Endothelial cell of umbilical vein (primary cell): ENCODE measurements at regions not wholly inside any gene's neighbourhood (a gene's known extent, or its start where the extent isn't known, plus 50 kb on each side); places are given as distances from the start of the nearest gene placed in this dataset.
A peak's percentile ranks its signal among the peaks of the same experiment; 100 is the strongest.

ENCODE experiments used
- BruUV-seq: library from RNA; stranded (reverse); fragments of 400-500 nt; replicated peaks from 2 replicates; lab custom pipeline; 2021; lab: Mats Ljungman, UMichigan
- CTCF ChIA-PET: fragments of 300-600, 350-600 bp; sonication (Branson Sonifier 250); formaldehyde crosslinking; loops from one replicate; lab custom pipeline; 2021; ENCODE audit warnings: antibody characterized with exemption, inconsistent platforms; lab: Charles Lee
- POLR2A ChIA-PET: fragments of 300-600, 350-600 bp; sonication (Branson Sonifier 250); formaldehyde crosslinking; loops from one replicate; lab custom pipeline; 2021; ENCODE audit warnings: antibody characterized with exemption, inconsistent platforms; lab: Charles Lee
- DNase-seq: peaks from one replicate; pipeline ENCODE4 v3.0.0-alpha.2; 2011; ENCODE audit warnings: low read depth, low spot score
- FAIRE-seq: peaks from 2 replicates; lab custom pipeline; 2011; peaks lifted over from hg19 to GRCh38; lab: Jason Lieb, UNC
- H2AFZ ChIP-seq: 2 replicates; pipeline ENCODE4 v1.6.0; 2012; ENCODE audit warnings: low read depth, low read length, control low read depth, inconsistent platforms
- H3K27ac ChIP-seq: 2 replicates; pipeline ENCODE4 v1.5.1; 2011; ENCODE audit warnings: low read depth, mild to moderate bottlenecking, control low read depth, low read length, moderate library complexity; ENCODE audit not compliant: insufficient read depth
- H3K27me3 ChIP-seq, 2 experiments: 2 replicates each; pipeline versions ENCODE4 v1.6.0 to v1.6.1; 2011; ENCODE audit warnings: low read length in 2 of 2, mixed read lengths in 1 of 2; ENCODE audit not compliant: control insufficient read depth in 2 of 2, insufficient read depth in 2 of 2
- H3K36me3 ChIP-seq, 2 experiments: 2 replicates in 1 of 2; 3 replicates in 1 of 2; pipeline ENCODE4 v1.5.1; 2011; ENCODE audit warnings: low read length in 2 of 2, mild to moderate bottlenecking in 1 of 2, moderate library complexity in 1 of 2; ENCODE audit not compliant: control insufficient read depth in 2 of 2, insufficient read depth in 2 of 2; ENCODE audit errors: extremely low read depth in 1 of 2
- H3K4me1 ChIP-seq: 3 replicates; pipeline ENCODE4 v1.5.1; 2011; ENCODE audit warnings: mild to moderate bottlenecking, low read length; ENCODE audit not compliant: control insufficient read depth, insufficient read depth; ENCODE audit errors: extremely low read depth
- H3K4me2 ChIP-seq: 2 replicates; pipeline ENCODE4 v1.6.1; 2011; ENCODE audit warnings: low read length, control low read depth, mixed read lengths; ENCODE audit not compliant: insufficient read depth
- H3K4me3 ChIP-seq, 3 experiments: fragments of 200-600 bp in 1 of 3; sonication (generic), shearing (Covaris generic) in 1 of 3; replicated peaks in 1 of 3; 2 replicates each; pipeline ENCODE4 v1.5.1; 2011 to 2016; ENCODE audit warnings: control low read depth in 3 of 3, low read length in 3 of 3, mild to moderate bottlenecking in 2 of 3, inconsistent platforms in 1 of 3, low read depth in 1 of 3, moderate library complexity in 1 of 3; ENCODE audit not compliant: insufficient read depth in 1 of 3
- H3K79me2 ChIP-seq: 2 replicates; pipeline ENCODE4 v1.6.0; 2012; ENCODE audit warnings: low read length, inconsistent platforms; ENCODE audit not compliant: control insufficient read depth, insufficient read depth
- H3K9ac ChIP-seq: replicated peaks from 2 replicates; pipeline ENCODE3; 2011; ENCODE audit warnings: low read length, control low read depth; ENCODE audit not compliant: insufficient read depth; ENCODE audit errors: extremely low read depth
- H3K9me1 ChIP-seq: replicated peaks from 3 replicates; pipeline ENCODE4 v1.6.0; 2011; ENCODE audit warnings: mild to moderate bottlenecking, low read length; ENCODE audit not compliant: control insufficient read depth, insufficient read depth; ENCODE audit errors: extremely low read depth
- H3K9me3 ChIP-seq: replicated peaks from 2 replicates; pipeline ENCODE4 v1.5.1; 2012; ENCODE audit warnings: low read length, inconsistent platforms; ENCODE audit not compliant: control insufficient read depth, insufficient read depth
- H4K20me1 ChIP-seq: replicated peaks from 2 replicates; pipeline ENCODE3; 2011; ENCODE audit warnings: mild to moderate bottlenecking, low read length; ENCODE audit not compliant: control insufficient read depth, insufficient read depth; ENCODE audit errors: extremely low read depth
- CTCF ChIP-seq, 2 donors: IDR thresholded peaks; 1 replicate in 1 of 2; 2 replicates in 1 of 2; pipeline ENCODE4 v1.5.1; 2011; ENCODE audit warnings: low read length in 2 of 2, mild to moderate bottlenecking in 2 of 2, moderate library complexity in 2 of 2, control low read depth in 1 of 2, inconsistent platforms in 1 of 2, low read depth in 1 of 2; ENCODE audit not compliant: insufficient read depth in 1 of 2; ENCODE audit errors: extremely low read depth in 1 of 2
- EZH2 ChIP-seq: IDR thresholded peaks from 2 replicates; pipeline ENCODE4 v1.6.1; 2012; ENCODE audit warnings: borderline replicate concordance, low read depth, mild to moderate bottlenecking, moderate library complexity, low read length, inconsistent platforms; ENCODE audit not compliant: severe bottlenecking
- FOS ChIP-seq: IDR thresholded peaks from 2 replicates; pipeline ENCODE4 v1.6.1; 2011; ENCODE audit warnings: mild to moderate bottlenecking, low read length, moderate library complexity, borderline replicate concordance; ENCODE audit not compliant: insufficient read depth
- GATA2 ChIP-seq: IDR thresholded peaks from 2 replicates; pipeline ENCODE4 v1.7.0; 2011; ENCODE audit warnings: low read depth, mild to moderate bottlenecking, moderate library complexity, mixed read lengths, low read length; ENCODE audit not compliant: insufficient read length, insufficient read depth
- JUN ChIP-seq: IDR thresholded peaks from 2 replicates; pipeline ENCODE4 v1.6.1; 2011; ENCODE audit warnings: borderline replicate concordance, low read depth; ENCODE audit not compliant: insufficient read length, insufficient read depth
- MYC ChIP-seq: IDR thresholded peaks from one replicate; pipeline ENCODE4 v1.6.1; 2011; ENCODE audit warnings: mild to moderate bottlenecking, low read depth, low read length
- POLR2A ChIP-seq: IDR thresholded peaks from 2 replicates; pipeline ENCODE4 v1.6.1; 2012; ENCODE audit warnings: low read depth, mild to moderate bottlenecking, control low read depth, low read length
- POLR2AphosphoS5 ChIP-seq: IDR thresholded peaks from 2 replicates; pipeline ENCODE4 v1.6.1; 2012; ENCODE audit warnings: low read depth, mild to moderate bottlenecking, control low read depth, low read length, moderate library complexity; ENCODE audit not compliant: insufficient read depth
- dilution Hi-C: fragments of 300-500 bp; cut with MboI; formaldehyde crosslinking; loops from one replicate; pipeline ENCODE4 v1.15.0; 2019; ENCODE audit warnings: low sequenced_read_pairs; ENCODE audit not compliant: extremely low pct_ligation_motif_present
- intact Hi-C: fragments of 100-400 bp; cut with micrococcal nuclease; formaldehyde crosslinking; loops from one replicate; pipeline ENCODE4 v1.10.0; 2022
- TF ChIP-seq, protein P1 (sequence below): IDR thresholded peaks from 2 replicates; pipeline ENCODE4 v1.6.1; 2011; ENCODE audit not compliant: insufficient read depth, insufficient read length

GRCh38 chr18:53909668-53910067, 314.8 kb downstream of the MBD2 start:
- Histone ChIP-seq H3K4me2 (no peak overlapping the region), H3K79me2 (no peaks in the 10 kb centered on the region), H3K27ac (no peak overlapping the region), H3K9me3 (no peaks in the 10 kb centered on the region), H3K27me3 (no peaks in the 10 kb centered on the region), H3K9me1 (no peaks in the 10 kb centered on the region), H3K9ac (no peak overlapping the region), H4K20me1 (no peaks in the 10 kb centered on the region), H3K4me1 (no peaks in the 10 kb centered on the region), H2AFZ (no peak overlapping the region), H3K4me3 (no peak overlapping the region), H3K36me3 (no peaks in the 10 kb centered on the region)
- ChIA-PET CTCF (interaction anchor here (1.7 to 2.7 kb wide), 2 partner anchors 210 to 218 kb away, joined by 7 to 17 read pairs; no protein-coding TSS in a partner anchor), POLR2A (no interaction called here)
- BruUV-seq = no TSS peak
- intact Hi-C loops = loop anchor here (2.0 to 5.0 kb wide), 2 partner anchors 209 to 363 kb away; no protein-coding TSS in a partner anchor
- dilution Hi-C loops = no loop called here
- FAIRE-seq (peak; percentile 26), DNase-seq (no peak)
- TF ChIP-seq CTCF (IDR thresholded peaks at IDR 0.05; ENCODE audit: extremely low read depth in 1 of 2, insufficient read depth in 1 of 2, low read depth in 1 of 2, low read length in 2 of 2) = peak in 1 of 2 donors; percentile 33
- TF ChIP-seq JUN = no peak
- no peak for TF ChIP-seq EZH2
- TF ChIP-seq FOS = no peak

GRCh38 chr18:53907921-53908320, 316.5 kb downstream of the MBD2 start:
- H3K4me2 ChIP-seq = no peak overlapping the region
- no peaks in the 10 kb centered on the region for H3K4me1 ChIP-seq
- DNase-seq (no peak), FAIRE-seq (no peak)
- TF ChIP-seq CTCF (IDR thresholded peaks at IDR 0.05; ENCODE audit: extremely low read depth in 1 of 2, insufficient read depth in 1 of 2, low read depth in 1 of 2, low read length in 2 of 2) (no peak), JUN (no peak), GATA2 (no peak), POLR2AphosphoS5 (no peak), EZH2 (no peak), FOS (no peak), MYC (no peak), POLR2A (no peak)
- TF ChIP-seq, protein P1, sequence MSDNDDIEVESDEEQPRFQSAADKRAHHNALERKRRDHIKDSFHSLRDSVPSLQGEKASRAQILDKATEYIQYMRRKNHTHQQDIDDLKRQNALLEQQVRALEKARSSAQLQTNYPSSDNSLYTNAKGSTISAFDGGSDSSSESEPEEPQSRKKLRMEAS = no peak
- no TSS peak for BruUV-seq
- H3K27ac ChIP-seq = no peak overlapping the region
- intact Hi-C loops = loop anchor here (2.0 kb wide), 1 partner anchor 211 kb away; no protein-coding TSS in a partner anchor
- H3K9me1 ChIP-seq = no peaks in the 10 kb centered on the region
- POLR2A ChIA-PET = no interaction called here
- no peaks in the 10 kb centered on the region for H3K36me3 ChIP-seq
- no peaks in the 10 kb centered on the region for H3K27me3 ChIP-seq
- no peak overlapping the region for H2AFZ ChIP-seq
- H3K79me2 ChIP-seq = no peaks in the 10 kb centered on the region
- CTCF ChIA-PET = interaction anchor here (1.1 to 2.7 kb wide), 3 partner anchors 11 to 220 kb away, joined by 3 to 17 read pairs (median 3); no protein-coding TSS in a partner anchor
- dilution Hi-C loops = no loop called here
- H3K9me3 ChIP-seq = no peaks in the 10 kb centered on the region
- no peaks in the 10 kb centered on the region for H4K20me1 ChIP-seq
- H3K4me3 ChIP-seq = no peak overlapping the region
- no peak overlapping the region for H3K9ac ChIP-seq
